ENCODE measurements at regions not wholly inside any gene's neighbourhood (a gene's known extent, or its start where the extent isn't known, plus 50 kb on each side); places are given as distances from the start of the nearest gene placed in this dataset.
"Not testable (repeated sequence)": the region's sequence is repeated elsewhere in the genome, so short reads cannot be mapped to it uniquely, and the experiment has no call there.

DNA sequence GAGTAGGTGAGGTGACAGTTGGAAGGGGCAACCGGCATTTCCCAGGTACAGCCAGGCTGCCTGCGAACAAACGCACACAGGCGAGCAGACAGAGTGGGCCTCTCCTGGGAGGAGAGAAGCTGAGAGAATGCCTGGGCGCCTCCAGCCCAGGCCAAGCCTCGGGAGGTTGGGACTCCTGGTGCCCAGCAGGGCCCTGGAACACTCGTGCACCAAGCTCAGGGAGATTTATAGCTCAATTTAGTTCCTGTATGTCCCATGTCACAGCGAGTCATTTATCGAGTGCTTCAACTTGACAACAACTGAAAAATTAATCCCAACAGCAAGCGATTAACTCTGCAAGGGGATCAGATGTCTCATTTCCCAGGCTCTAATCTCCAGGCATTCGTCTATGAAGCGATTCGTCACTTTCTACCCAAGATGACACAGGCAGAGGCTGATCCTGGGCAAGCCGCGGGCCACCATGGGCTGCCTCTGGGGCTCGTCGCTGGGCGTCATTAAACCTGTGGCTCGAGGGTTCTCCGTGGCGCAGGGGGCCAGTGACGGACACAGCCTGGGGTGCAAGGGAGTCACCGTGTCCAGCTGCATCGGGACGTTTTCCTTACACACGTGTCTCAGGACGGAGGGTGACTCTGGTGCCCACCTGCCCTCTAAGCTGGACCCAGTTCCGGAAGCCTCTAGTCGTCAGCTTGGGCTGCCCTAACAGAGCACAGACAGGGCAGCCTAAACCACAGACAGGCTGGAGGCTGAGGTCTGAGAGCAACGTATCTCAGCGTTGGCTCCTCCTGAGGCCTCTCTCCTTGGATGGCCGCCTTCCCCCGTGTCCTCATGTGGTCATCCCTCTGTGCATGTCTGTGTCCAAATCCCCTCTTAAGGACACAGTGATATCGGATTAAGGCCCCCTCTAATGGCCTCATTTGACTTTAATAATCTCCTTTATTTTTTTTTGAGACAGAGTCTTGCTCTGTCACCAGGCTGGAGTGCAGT is 154.1 kb downstream of the CTTN start:
- WGBS, 2 donors: 83% methylated on average over 34 of the region's 34 CpGs

DNA sequence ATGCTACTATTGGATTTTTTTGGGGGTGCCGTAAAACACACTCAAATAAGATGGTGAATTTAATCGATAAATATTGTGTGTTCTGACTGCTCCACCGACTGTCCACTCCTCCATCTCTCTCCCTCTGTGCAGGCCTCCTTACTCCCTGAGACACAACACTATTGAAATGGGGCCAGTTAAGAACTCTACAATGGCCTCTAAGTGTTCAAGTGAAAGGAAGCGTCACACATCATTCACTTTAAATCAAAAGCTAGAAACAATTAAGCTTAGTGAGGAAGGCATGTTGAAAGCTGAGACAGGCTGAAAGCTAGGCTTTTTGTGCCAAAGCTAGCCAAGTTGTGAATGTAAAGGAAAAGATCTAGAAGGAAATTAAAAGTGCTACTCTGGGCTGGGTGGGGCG is 156.7 kb downstream of the CTTN start:
- H3K27me3 ChIP-seq (ENCODE audit: control insufficient read depth in 1 of 2, insufficient read depth in 2 of 2, low read length in 2 of 2): no peaks in the 10 kb centered on the region
- whole genome bisulfite sequencing, 2 donors: 91 to 92% methylated on average over 5 of the region's 5 CpGs
- H3K27ac ChIP-seq (ENCODE audit: low read depth in 2 of 2, low read length in 1 of 2): no peak overlapping the region
- H3K4me3 ChIP-seq (ENCODE audit: low read depth in 1 of 2, low read length in 2 of 2): no peak overlapping the region
- no peaks in the 10 kb centered on the region for H3K4me1 ChIP-seq (ENCODE audit: control insufficient read depth in 2 of 2, insufficient read depth in 2 of 2, low read length in 1 of 2)
- no peaks in the 10 kb centered on the region for H3K36me3 ChIP-seq (ENCODE audit: control insufficient read depth in 2 of 2, insufficient read depth in 2 of 2, low read length in 1 of 2)
- no peaks in the 10 kb centered on the region for H3K9me3 ChIP-seq (ENCODE audit: control insufficient read depth in 2 of 2, insufficient read depth in 1 of 2, low read depth in 1 of 2, low read length in 1 of 2)

More for the DNA sequence above, 154.1 kb downstream of the CTTN start:
- Histone ChIP-seq H3K27me3 (ENCODE audit: control insufficient read depth in 1 of 2, insufficient read depth in 2 of 2, low read length in 2 of 2) (no peaks in the 10 kb centered on the region), H3K9me3 (ENCODE audit: control insufficient read depth in 2 of 2, insufficient read depth in 1 of 2, low read depth in 1 of 2, low read length in 1 of 2) (no peaks in the 10 kb centered on the region), H3K4me1 (ENCODE audit: control insufficient read depth in 2 of 2, insufficient read depth in 2 of 2, low read length in 1 of 2) (no peaks in the 10 kb centered on the region), H3K4me3 (ENCODE audit: low read depth in 1 of 2, low read length in 2 of 2) (no peak overlapping the region), H3K27ac (ENCODE audit: low read depth in 2 of 2, low read length in 1 of 2) (no peak overlapping the region), H3K36me3 (ENCODE audit: control insufficient read depth in 2 of 2, insufficient read depth in 2 of 2, low read length in 1 of 2) (no peaks in the 10 kb centered on the region)

DNA sequence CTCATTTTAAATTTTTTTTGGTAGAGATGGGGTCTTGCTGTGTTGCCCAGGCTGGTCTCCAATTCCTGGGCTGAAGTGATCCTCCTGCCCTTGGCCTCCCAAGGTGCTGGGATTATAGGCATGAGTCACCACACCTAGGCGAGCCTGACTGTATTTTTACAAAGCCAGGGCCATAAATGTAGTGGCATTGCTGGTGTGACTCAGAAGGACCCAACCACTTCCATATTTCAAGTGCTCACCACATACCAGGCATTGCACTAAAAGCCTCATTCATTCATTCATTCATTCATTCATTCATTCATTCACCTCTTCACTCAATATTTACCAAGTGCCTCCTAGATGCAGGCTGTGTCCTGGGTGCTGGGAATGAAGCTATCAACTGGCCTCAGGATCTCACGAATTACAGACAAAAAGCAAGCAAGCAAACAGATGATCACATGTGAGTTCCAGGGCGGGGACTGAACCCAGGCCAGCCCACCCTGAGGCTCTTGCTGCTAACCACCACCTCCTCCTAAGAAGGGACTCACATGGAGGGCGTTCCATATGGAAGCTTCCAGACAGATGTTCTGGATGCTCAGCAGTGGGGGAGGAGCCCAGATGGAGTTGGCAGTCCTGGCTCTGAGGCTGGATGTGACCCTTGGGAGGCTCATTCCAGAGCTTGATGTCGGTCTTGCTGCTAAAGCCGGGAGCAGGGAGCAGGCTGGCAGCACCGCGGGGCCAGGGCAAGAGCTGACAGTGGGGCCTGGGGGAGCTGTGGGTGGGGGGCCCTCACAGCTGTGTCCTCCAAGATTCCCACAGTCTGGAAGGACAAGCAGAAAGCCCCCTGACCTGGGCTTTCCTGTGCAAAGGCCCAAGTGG is 158.8 kb downstream of the CTTN start:
- Histone ChIP-seq H3K36me3 (ENCODE audit: control insufficient read depth in 2 of 2, insufficient read depth in 2 of 2, low read length in 1 of 2) (no peaks in the 10 kb centered on the region), H3K27me3 (ENCODE audit: control insufficient read depth in 1 of 2, insufficient read depth in 2 of 2, low read length in 2 of 2) (no peaks in the 10 kb centered on the region), H3K4me1 (ENCODE audit: control insufficient read depth in 2 of 2, insufficient read depth in 2 of 2, low read length in 1 of 2) (no peaks in the 10 kb centered on the region), H3K4me3 (ENCODE audit: low read depth in 1 of 2, low read length in 2 of 2) (no peak overlapping the region), H3K27ac (ENCODE audit: low read depth in 2 of 2, low read length in 1 of 2) (no peak overlapping the region), H3K9me3 (ENCODE audit: control insufficient read depth in 2 of 2, insufficient read depth in 1 of 2, low read depth in 1 of 2, low read length in 1 of 2) (no peaks in the 10 kb centered on the region)
- 49 to 55% methylated on average over 8 of the region's 8 CpGs for WGBS, 2 donors

DNA sequence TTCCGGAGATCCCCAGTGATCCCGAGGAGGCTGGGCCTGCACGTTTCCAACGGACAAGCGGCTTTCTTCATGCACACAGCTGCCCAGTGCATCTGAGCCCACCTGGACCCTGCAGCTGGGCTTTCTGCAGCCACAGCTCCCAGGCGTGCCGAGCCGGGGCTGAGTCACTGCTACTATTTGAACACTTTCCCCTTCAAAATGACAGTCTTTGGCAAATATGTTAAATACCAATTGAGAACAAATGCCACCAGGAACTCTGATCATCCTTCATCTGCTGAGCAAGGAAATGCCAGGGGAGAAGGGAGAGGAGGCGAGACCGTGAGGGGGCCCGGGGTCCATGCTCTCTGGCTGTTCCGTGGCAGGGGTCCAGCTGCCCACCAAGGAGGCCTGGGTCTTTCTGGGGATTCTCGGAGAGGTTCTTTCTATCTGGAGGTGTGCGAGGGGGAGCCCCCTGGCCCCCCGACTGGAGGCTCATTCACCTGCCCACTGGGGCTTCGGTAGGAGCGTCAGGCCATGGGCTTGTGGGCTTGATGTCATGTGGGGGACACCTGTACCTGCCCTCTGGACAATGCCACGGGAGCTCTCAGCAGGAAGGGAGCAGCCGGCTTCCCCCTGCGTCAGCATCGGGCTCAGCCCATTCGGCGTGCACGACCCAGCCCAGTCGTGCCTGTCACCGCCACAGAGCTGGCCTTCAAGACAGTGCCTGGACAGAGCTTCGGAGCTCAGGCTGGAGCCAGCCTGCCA is 159.6 kb downstream of the CTTN start:
- Histone ChIP-seq H3K4me1 (ENCODE audit: control insufficient read depth in 2 of 2, insufficient read depth in 2 of 2, low read length in 1 of 2) (no peaks in the 10 kb centered on the region), H3K4me3 (ENCODE audit: low read depth in 1 of 2, low read length in 2 of 2) (no peak overlapping the region), H3K27me3 (ENCODE audit: control insufficient read depth in 1 of 2, insufficient read depth in 2 of 2, low read length in 2 of 2) (no peaks in the 10 kb centered on the region), H3K27ac (ENCODE audit: low read depth in 2 of 2, low read length in 1 of 2) (no peak overlapping the region), H3K36me3 (ENCODE audit: control insufficient read depth in 2 of 2, insufficient read depth in 2 of 2, low read length in 1 of 2) (no peaks in the 10 kb centered on the region), H3K9me3 (ENCODE audit: control insufficient read depth in 2 of 2, insufficient read depth in 1 of 2, low read depth in 1 of 2, low read length in 1 of 2) (no peaks in the 10 kb centered on the region)
- WGBS, 2 donors: 86 to 90% methylated on average over 27 of the region's 27 CpGs

DNA sequence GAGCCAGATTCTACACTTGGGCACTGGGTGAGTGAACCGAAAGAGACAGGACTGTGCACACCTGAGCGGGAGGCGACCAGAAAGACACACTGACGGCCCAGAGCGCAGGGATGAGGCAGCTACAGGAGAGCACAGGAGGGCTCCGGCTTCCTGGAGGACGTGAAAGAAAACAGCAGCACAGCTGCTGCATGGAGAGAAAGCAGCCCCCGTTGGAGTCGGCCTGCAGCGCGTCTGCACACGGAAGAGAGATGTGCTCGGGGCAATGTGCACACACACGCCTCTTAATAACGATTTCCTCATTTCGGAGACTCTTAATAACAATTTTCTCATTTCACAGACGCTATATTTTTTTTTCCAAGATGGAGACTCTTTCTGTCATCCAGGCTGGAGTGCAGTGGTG is 160.4 kb downstream of the CTTN start:
- H3K27ac ChIP-seq (ENCODE audit: low read depth in 2 of 2, low read length in 1 of 2): no peak overlapping the region
- no peaks in the 10 kb centered on the region for H3K9me3 ChIP-seq (ENCODE audit: control insufficient read depth in 2 of 2, insufficient read depth in 1 of 2, low read depth in 1 of 2, low read length in 1 of 2)
- H3K36me3 ChIP-seq (ENCODE audit: control insufficient read depth in 2 of 2, insufficient read depth in 2 of 2, low read length in 1 of 2): no peaks in the 10 kb centered on the region
- H3K4me3 ChIP-seq (ENCODE audit: low read depth in 1 of 2, low read length in 2 of 2): no peak overlapping the region
- no peaks in the 10 kb centered on the region for H3K27me3 ChIP-seq (ENCODE audit: control insufficient read depth in 1 of 2, insufficient read depth in 2 of 2, low read length in 2 of 2)
- WGBS, 2 donors: 85 to 88% methylated on average over 17 of the region's 17 CpGs
- no peaks in the 10 kb centered on the region for H3K4me1 ChIP-seq (ENCODE audit: control insufficient read depth in 2 of 2, insufficient read depth in 2 of 2, low read length in 1 of 2)

DNA sequence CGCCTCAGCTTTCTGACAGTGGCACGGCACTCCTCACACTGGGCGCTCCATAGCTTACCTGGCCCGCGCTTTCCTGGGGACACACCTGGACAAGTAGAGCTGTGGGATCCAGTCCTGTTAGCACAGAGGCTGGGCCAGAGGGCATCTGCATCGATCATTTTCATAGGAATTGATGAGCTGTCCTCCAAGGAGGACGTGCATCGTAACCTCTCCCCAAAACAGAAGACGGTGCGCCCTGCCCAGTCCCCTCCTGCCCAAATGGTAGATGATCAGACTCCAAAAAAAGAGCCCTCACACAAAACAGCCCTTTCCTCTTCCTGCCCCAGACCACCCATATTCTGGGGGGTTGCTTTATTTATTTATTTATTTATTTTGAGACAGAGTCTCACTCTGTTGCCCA is 161.2 kb downstream of the CTTN start:
- Histone ChIP-seq H3K36me3 (ENCODE audit: control insufficient read depth in 2 of 2, insufficient read depth in 2 of 2, low read length in 1 of 2) (no peaks in the 10 kb centered on the region), H3K9me3 (ENCODE audit: control insufficient read depth in 2 of 2, insufficient read depth in 1 of 2, low read depth in 1 of 2, low read length in 1 of 2) (no peaks in the 10 kb centered on the region), H3K4me1 (ENCODE audit: control insufficient read depth in 2 of 2, insufficient read depth in 2 of 2, low read length in 1 of 2) (no peaks in the 10 kb centered on the region), H3K27me3 (ENCODE audit: control insufficient read depth in 1 of 2, insufficient read depth in 2 of 2, low read length in 2 of 2) (no peaks in the 10 kb centered on the region), H3K27ac (ENCODE audit: low read depth in 2 of 2, low read length in 1 of 2) (no peak overlapping the region), H3K4me3 (ENCODE audit: low read depth in 1 of 2, low read length in 2 of 2) (no peak overlapping the region)
- WGBS, 2 donors: 86 to 89% methylated on average over 10 of the region's 10 CpGs

DNA sequence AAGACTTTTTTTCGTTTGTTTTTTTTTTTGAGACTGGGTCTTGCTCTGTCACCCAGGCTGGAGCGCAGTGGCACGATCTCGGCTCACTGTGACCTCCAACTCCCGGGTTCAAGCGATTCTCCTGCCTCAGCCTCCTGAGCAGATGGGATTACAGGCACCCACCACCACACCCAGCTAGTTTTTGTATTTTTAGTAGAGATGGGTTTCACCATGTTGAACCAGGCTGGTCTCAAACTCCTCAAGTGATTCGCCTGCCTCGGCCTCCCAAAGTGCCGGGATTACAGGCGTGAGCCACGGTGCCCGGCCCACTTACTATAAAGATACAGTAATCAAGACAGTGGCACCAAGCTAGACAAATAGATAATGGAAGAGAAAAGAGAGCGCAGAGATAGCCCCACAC is 162.3 kb downstream of the CTTN start:
- not testable (repeated sequence) for H3K27ac ChIP-seq (ENCODE audit: low read depth in 2 of 2, low read length in 1 of 2); H3K4me3 ChIP-seq (ENCODE audit: low read depth in 1 of 2, low read length in 2 of 2); H3K4me1 ChIP-seq (ENCODE audit: control insufficient read depth in 2 of 2, insufficient read depth in 2 of 2, low read length in 1 of 2); H3K36me3 ChIP-seq (ENCODE audit: control insufficient read depth in 2 of 2, insufficient read depth in 2 of 2, low read length in 1 of 2); H3K27me3 ChIP-seq (ENCODE audit: control insufficient read depth in 1 of 2, insufficient read depth in 2 of 2, low read length in 2 of 2); H3K9me3 ChIP-seq (ENCODE audit: control insufficient read depth in 2 of 2, insufficient read depth in 1 of 2, low read depth in 1 of 2, low read length in 1 of 2)
- 92 to 93% methylated on average over 13 of the region's 13 CpGs for WGBS, 2 donors

DNA sequence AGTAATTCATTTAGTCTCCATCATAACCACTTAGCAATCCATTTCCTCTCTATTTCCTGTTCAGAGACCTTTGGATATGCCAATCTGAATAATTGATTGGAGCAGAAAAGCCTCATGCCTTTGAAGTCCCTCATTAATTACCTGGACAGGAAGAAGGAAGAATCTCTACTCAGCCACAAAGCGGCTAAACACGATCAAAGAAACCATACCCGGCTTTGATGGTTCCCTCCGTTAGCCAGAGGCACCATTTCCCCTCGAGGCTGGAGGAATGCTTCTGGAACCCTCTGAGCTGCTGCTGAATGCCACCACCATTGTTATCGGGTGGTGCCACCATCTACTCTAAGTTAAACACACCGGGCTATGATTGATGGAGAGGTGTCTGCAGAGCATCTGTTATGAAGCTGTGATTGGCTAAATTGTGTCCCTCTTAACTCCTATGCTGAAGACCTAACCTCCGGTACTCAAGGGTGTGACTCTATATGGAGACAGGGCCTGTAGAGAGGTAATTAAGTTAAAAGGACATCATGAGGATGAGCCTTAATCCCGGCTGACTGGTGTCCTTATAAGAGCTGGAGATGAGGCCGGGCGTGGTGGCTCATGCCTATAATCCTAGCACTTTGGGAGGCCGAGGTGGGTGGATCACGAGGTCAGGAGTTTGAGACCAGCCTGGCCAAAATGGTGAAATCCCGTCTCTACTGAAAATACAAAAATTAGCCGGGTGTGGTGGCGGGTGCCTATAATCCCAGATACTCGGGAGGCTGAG is 168.6 kb downstream of the CTTN start:
- no peaks in the 10 kb centered on the region for H3K27me3 ChIP-seq (ENCODE audit: control insufficient read depth in 1 of 2, insufficient read depth in 2 of 2, low read length in 2 of 2)
- no peaks in the 10 kb centered on the region for H3K36me3 ChIP-seq (ENCODE audit: control insufficient read depth in 2 of 2, insufficient read depth in 2 of 2, low read length in 1 of 2)
- no peak overlapping the region for H3K4me3 ChIP-seq (ENCODE audit: low read depth in 1 of 2, low read length in 2 of 2)
- 81 to 85% methylated on average over 17 of the region's 17 CpGs for WGBS, 2 donors
- no peaks in the 10 kb centered on the region for H3K9me3 ChIP-seq (ENCODE audit: control insufficient read depth in 2 of 2, insufficient read depth in 1 of 2, low read depth in 1 of 2, low read length in 1 of 2)
- H3K27ac ChIP-seq (ENCODE audit: low read depth in 2 of 2, low read length in 1 of 2): no peak overlapping the region
- peaks cover 5 to 9% of the 10 kb centered on the region in 2 donors for H3K4me1 ChIP-seq (ENCODE audit: control insufficient read depth in 2 of 2, insufficient read depth in 2 of 2, low read length in 1 of 2)

DNA sequence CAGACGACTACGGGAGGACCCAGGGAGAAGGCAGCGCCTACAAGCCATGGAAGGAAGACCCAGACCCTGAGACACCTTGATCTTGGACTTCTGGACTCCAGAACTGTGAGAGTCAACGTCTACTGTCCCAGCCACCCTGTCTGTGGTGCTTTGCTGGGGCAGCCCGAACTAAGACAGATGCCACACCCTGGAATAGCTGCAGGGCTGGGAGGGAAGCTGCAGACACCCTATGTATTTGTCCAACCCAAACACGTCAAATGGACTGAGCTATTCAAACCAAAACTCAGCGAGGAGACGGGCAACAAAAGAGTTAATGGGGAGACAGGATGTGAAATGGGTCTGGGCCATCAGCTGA is 169.3 kb downstream of the CTTN start:
- WGBS, 2 donors: 45 to 55% methylated on average over 8 of the region's 8 CpGs
- no peak overlapping the region for H3K27ac ChIP-seq (ENCODE audit: low read depth in 2 of 2, low read length in 1 of 2)
- peaks cover 5 to 9% of the 10 kb centered on the region in 2 donors for H3K4me1 ChIP-seq (ENCODE audit: control insufficient read depth in 2 of 2, insufficient read depth in 2 of 2, low read length in 1 of 2)

More for the DNA sequence above, 169.3 kb downstream of the CTTN start:
- Histone ChIP-seq H3K27me3 (ENCODE audit: control insufficient read depth in 1 of 2, insufficient read depth in 2 of 2, low read length in 2 of 2) (no peaks in the 10 kb centered on the region), H3K36me3 (ENCODE audit: control insufficient read depth in 2 of 2, insufficient read depth in 2 of 2, low read length in 1 of 2) (no peaks in the 10 kb centered on the region), H3K9me3 (ENCODE audit: control insufficient read depth in 2 of 2, insufficient read depth in 1 of 2, low read depth in 1 of 2, low read length in 1 of 2) (no peaks in the 10 kb centered on the region), H3K4me3 (ENCODE audit: low read depth in 1 of 2, low read length in 2 of 2) (no peak overlapping the region)

Data from esophagus (tissue), 2 donors.